ENCODE measurements at regions not wholly inside any gene's neighbourhood (a gene's known extent, or its start where the extent isn't known, plus 50 kb on each side); places are given as distances from the start of the nearest gene placed in this dataset.
"Not testable (repeated sequence)": the region's sequence is repeated elsewhere in the genome, so short reads cannot be mapped to it uniquely, and the experiment has no call there.

DNA sequence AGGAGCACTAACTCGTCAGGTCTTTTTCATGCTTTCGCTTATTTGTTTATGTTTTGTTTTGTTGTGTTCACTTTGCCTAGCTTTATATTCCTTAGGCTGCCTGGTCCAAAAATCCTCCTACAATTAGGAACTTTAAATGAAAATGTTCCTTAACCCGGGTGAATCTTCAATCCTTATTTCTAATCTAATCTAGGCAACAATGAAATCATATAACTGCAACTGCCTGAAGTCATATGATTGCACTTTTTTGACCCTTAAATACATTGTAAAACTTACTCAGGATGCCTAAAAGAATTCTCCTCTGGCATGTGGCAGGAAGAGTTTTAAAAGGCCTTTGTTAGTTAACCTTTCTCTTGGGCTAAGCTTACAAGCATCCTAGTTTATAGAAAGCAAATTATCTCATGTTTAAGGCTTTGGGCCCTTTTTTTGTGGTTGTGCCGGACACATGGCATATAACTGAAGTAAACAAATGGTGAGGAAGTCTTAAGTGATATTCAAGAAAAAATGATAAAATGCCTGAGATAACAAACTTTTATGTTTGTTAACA is 279.4 kb downstream of the FAT4 start:
- no peak for DNase-seq

DNA sequence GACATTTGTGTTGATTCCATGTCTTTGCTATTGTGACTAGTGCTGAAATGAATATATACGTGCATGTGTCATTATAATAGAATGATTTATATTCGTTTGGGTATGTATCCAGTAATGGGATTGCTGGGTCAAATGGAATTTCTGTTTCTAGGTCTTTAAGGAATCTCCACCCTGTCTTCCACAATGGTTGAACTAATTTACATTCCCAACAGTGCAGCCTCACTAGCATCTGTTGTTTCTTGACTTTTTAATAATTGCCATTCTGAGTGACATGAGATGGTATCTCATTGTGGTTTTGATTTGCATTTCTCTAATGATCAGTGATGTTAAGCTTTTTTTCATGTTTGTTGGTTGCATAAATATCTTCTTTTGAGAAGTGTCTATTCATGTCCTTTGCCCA is 291.2 kb downstream of the FAT4 start:
- DNase-seq, result not testable (repeated sequence)

DNA sequence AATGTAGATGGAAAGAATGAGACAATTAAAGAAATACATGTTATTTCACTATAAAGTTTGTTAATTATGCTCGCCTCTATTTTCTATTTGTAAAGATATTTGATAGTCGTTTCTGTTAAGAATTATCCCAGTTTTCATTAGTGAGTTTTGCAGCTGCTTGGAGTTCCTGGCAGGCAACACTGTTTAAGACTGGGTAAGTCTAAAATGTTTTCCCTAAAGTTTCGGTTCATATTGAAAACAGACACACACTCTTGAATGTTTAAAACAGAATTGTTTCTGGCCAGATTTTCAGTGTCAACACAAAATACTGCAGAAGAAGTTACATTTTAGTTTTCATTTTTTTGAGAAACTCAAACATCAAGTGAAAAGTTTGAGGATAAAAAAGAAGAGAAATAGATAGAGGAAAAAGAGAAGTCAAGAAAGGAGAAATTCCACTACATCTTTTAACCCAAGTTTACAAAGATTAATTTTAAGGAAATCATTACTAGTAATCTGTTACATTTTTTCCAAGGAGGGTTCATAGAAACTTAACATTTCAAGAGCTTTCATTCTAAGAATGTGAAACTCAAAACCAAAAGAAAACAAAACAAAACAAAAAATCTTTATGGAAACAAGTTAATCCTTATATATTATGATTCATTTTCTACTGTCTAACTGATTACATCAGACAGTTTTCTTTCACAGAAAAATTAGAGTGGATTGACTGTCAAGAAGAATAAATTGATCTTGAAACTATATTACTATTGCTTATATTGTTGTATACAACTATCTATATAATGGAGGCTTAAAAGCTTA is 305.5 kb downstream of the FAT4 start:
- DNase-seq, result peak; percentile 84

DNA sequence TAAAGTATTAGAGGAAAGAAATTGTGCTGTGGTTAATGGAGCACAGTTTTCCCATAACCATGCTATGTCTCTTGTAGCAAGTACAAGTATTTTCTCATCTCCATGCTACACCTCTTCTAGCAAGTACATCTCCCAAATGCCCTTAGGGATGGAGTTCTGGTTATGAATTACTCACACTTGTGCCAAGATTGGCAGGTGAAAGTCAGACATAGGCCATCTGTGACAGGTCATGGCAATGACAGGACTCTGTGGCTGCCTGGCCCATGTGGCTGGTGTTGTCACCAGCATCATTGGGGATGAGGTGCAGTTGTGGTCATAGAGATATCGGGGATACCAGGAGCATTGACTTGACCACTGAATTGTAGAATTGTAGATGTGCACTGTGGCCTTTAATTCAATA is 310.2 kb downstream of the FAT4 start:
- no peak for DNase-seq

DNA sequence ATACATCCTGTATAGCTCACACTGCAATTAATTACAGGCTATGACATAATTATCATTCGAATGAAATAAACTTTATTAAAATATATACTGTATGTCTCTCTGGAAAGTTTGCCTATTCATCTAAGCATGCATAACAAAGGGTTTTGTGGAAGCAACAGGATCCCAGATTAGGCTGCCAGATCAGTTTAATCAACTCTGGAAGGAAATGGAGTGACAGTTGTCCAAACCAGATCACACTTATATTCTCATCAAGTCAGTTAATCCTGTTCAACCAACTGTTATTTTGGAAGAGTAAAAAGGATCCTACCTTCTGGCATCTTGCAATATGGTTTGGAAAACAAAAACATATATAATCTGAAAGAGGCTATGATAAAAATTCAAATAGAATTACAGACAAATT is 312.2 kb downstream of the FAT4 start:
- no peak for DNase-seq

DNA sequence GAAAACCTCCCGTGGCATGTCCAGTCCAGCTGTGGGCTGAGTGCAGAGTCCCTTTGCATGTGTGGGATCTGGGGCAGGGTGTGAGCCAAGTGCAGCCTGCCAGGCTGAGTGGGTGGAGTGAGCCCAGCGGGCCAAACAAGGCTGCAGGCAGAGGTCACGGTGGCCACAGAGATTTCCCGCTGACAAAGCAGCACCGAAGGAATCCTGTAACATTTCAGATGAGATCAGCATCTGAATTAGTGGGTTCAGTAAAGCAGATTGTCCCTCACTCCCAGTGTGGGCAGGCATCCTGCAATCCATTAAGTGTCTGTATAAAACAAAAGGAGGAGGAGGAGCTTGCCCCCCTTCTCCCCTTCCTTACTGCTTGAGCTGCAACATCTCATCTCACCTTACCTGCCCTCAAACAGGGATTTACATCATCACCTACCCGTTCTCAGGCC is 324.4 kb downstream of the FAT4 start:
- peak; percentile 6 for DNase-seq

DNA sequence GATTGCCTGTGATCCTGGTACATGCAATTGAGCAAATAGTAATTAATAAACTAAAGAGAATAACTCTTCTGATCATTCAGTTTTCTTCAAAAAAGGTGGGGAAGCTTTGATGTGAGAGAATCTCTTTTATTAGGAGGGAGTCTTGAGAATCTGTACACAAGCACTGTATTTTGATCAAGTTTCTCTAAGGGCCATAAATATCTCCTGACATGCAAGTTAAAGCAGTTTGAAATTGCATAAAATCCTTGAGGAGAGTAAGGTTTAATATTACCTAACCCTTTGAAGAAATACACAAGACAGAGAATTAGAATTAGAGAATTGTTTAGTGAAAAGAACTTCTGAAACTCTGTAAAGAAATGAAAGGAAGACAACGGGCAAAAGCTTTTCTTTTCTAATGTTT is 326.9 kb downstream of the FAT4 start:
- DNase-seq, result no peak

DNA sequence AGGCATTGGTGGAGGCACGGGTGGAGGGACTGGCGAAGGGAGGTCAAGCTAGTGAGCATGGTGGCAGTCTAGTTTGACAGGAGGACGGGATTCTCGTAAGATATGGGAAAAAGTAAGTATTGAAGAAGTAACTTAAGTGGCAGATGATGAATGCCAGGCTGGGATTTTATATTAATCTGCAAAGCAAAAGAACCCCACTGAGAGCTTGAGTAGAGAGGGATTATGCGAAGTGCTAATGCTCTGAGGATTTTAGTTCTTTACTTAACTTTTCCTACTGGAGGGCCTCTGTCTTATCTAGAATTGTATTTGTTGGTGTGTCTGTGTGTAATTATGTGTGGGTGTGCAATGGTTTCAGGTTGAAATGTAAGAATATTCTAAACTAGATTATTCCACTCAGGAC is 327.9 kb downstream of the FAT4 start:
- no peak for DNase-seq

DNA sequence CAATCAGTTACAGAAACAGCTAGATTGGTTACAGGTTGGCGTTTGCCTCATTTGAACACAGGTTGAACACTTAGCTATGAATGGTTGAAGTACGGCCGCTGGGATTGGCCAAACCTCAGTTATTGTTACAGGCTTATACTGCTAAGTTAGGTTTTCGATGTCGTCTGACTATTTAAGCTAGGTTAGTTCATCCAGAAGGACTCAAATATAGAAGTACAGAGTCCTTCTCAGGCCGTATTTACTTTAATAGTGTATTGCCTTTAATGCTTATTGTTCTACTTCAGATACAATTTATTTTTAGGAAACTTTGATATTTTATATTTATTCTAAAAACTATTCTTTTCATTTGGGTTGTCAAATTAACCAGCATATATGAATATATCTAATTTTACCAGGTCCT is 334.7 kb downstream of the FAT4 start:
- no peak for DNase-seq

DNA sequence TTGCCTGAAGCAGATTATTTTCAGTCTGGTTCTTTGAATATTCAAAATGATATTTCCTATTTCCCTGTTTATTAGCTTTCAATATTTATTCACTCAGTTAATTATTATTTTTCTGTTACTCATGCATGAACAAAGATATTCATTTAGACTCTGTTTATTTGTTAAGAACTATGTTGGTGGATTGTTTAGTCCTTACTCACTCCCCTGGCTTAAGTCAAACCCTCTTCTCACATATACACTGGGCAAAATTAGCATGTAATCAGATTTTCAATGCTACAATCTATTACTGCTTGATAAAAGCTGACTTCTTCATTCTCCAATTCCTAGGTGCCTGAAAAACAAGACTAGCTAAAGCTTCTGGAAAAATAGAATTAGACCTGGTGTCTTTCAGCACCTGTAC is 335.8 kb downstream of the FAT4 start:
- no peak for DNase-seq

DNA sequence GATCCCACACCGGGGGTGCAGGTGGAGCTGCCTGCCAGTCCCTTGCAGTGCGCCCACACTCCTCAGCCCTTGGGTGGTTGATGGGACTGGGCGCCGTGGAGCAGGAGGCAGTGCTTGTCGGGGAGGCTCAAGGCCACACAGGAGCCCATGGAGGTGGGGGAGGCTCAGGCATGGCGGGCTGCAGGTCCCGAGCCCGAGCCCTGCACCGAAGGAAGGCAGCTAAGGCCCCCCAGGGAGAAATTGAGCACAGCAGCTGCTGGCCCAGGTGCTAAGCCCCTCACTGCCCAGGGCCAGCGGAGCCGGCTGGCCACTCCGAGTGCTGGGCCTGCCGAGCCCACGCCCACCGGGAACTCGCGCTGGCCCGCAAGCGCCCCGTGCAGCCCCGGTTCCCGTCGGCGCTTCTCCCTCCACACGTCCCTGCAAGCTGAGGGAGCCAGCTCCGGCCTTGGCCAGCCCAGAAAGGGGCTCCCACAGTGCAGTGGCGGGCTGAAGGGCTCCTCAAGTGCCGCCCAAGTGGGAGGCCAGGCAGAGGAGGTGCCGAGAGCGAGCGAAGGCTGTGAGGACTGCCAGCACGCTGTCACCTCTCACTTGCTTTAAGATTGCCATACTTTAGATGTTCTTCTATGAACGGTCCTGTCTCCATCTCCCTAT is 337.1 kb downstream of the FAT4 start:
- not testable (repeated sequence) for DNase-seq

DNA sequence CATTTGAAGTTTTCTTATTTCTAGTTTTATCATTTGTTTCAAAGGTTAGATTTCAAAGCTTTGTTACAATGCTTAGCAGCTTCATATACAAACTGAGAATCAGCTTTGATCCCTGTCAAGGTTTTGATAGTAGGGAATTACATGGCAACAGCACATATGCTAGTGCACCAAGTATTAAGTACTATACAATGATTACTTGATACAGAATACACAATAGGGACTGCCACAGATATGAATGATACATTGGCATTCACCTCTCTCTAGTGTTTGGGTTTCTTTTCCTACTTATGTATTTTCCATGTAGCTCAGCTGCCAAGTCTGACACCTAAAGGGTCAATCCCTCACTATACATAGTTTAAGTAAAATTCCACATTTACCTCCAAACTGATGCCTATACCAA is 344.0 kb downstream of the FAT4 start:
- no peak for DNase-seq

DNA sequence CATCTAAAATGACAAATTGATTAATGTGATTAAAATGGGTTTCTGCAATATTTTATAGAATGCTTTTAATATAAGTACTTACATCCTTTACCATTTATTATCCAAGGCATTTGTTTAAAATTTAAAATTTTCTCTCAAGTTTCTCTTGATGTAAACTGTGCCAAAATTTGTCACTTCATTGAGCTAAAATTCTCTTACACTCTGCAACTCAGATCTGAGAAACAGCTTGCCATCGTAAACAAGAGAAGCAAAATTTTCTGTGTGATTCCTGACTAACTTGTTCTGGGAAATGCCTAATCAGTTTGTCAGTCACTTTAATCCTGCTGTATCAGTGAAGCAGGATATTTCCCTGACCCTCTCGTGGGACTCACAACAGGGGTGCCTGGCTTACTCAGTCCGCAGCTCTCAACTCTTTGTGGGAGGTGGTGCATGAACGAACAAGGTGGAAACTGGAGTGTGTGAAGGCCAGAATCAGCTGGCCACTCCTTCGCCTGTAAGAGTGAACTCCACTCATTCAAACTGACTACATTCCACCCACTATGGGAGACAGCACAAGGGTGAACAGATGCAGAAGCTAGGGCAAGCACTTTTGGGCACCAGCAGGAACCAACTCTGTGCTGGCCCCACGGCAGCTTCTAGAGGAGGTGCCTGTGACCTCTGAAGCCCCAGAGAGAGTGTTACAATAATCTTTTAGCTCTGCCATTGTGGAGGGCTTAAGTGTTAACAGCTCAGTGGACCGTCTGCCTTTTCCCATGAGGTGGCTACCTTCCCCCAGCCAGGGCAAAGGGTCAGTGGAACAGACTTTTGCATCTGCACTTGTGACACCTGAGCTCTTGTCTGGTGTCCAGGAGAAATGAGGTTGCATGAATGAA is 349.4 kb downstream of the FAT4 start:
- no peak for DNase-seq

DNA sequence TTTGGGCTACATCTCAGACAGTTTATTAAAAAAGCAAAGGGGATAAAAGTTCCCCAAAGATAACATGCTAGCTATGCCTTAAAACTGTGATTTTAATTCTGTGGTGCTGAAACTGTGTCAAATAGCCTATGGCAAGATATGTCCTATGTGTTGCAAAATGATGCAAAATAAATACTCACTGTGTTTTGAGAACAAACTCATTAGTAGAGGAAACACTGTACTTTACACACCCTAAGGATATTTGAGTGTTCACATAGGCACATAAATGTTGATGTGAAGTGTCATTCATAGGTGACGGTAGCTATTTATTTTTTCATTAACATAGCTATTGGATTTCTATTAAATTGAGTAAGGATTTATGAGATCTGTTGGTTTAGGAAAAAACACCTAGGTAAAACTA is 351.9 kb downstream of the FAT4 start:
- DNase-seq, result no peak

DNA sequence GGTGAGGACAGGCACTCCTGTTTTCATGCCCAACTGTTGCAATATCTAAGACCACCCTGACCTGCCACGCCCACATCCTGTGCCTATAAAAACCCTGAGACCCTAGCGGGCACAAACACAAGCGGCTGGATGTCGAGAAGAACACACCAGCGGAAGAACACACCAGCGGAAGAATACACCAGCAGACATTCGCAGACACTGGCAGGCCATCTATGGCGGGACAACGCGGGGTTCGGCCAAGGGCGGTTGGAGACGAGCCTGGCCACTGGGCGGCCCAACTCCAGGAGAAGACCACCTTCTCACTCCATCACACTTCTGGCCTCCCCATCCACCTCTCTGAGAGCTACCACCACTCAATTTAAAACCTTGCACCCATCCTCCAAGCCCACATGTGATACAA is 361.4 kb downstream of the FAT4 start:
- DNase-seq, result no peak

DNA sequence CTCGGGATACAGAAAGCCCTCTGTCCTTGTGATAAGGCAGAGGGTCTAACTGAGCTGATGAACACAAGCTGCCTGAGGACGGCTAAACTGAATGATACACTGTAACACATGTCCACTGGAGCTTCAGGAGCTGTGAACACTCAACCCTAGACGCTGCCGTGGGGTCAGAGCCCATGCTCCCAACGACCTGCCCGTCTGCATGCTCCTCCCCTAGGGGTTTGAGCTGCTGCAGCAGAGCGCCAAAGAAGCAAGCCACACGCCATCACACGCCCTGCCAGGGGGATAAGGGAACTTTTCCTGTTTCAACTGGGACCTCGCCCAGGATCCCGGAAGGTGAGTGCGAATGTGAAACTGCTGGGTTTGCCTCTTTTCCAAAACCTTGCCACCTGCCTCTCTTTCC is 361.8 kb downstream of the FAT4 start:
- DNase-seq, result no peak

DNA sequence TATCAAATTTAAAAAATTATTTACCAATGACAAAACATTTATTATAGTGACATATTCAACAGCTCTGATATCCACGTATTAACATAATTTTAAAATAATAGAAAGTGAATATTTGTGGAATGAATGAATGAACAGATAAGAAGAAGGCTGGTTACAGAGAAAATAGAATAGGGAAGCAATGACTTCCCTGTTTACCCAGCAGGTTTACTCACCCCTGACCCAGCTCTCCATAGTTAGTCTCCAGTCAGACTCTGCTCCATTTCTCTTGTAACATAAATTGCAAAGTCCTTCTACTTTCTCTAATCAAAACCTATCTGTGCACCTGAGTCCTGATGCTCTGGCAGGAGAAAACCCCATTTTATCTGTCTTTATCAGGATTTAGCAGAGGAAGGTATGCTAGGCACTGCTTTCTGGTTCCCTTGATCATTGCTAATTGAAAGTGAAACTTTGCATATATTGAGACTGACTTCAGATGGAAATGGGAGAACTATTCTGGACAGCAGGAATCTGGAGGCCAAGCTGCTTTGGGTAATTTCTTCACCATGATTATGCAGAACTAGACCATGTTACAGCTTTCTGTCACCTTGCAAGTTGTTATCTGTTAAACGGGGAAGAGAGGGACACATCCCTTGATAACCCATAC is 363.0 kb downstream of the FAT4 start:
- DNase-seq, result no peak

DNA sequence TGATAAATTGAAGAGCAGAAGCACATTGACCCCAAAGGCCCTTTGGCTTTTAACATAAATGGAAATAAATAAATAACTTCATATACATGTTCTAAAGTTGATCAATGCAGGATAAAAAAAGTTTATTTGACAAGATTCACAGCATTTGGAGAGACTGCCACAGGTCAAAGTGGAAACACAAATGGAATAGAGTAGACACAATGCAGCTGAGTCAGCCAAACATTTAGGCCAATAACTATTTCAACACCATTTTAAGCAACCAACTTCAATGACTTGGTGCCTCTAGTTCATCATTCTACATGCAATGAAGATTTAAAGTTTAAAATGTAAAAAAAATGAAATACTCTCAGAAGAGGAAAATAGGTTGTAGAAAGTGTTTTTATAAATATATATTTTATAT is 365.2 kb downstream of the FAT4 start:
- DNase-seq, result no peak

DNA sequence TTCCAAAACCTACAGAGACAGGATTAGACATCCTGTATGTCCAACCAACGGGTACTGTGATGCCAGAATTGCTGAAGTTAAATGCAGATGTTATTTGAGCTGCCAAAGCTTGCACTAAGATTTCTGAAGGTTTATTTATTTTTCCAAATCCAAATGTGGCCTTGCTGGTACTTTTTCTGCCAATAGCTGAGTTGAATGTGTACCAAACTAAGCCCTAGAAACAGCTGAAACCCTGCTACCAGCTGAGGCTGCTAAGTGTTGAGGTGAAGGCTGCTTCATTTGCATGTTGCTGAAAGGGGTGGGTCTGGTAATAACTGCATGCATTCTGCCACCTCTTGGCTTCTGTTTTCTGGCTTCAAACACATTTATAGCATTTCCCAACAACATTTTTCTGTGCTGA is 366.5 kb downstream of the FAT4 start:
- DNase-seq, result peak; percentile 84

DNA sequence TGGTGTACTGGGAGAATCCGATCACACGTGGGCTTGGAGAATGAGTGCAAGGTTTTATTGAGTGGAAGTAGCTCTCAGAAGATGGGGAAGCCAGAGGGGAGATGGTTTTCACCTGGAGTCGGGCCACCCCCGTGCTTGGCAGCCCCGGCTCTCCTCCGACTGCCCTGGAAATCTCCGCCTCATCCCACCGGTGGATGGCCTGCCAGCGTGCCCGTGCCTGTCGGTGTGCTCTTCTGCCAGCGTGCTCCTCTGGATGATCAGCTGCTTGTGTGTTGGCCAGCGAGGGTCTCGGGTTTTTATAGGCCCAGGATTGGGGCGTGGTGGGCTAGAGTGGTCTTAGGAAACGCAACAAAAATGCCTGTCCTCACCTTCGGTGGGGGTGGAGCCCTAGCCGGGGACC is 368.0 kb downstream of the FAT4 start:
- no peak for DNase-seq

DNA sequence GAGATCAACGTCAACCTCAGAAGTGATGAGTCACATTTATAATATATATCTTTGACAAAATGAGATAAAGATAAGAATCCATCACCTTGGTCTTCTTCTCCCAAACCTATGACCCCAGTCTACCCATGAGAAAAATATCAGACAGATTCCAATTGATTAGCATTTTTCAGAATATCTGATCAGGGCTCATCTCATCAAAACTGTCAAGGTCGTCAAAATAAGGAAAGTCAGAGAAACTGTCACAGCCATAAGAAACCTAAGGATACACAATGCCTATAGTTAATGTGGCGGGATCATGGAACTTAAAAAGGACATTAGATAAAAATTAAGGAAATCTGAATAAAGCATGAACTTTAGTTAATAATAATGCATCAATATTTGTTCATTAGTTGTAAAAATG is 374.1 kb downstream of the FAT4 start:
- no peak for DNase-seq

DNA sequence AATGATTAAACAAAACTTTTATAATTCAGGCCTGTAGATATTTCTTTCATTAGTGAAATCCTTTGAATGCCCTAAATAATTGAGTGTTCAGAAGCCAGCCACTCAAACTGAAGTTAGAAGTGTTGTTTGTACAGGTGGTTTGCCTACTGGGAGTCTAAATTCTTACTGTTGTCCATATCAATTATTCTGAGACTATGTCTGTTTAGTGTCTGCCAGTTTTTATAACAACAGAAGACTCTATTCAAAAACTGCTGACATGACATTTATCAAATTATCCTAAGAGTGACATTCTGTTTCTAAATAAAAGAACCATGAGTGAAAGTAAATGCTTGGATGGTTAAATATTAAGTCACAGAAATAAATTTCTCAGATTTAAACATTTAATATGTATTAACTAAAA is 375.1 kb downstream of the FAT4 start:
- no peak for DNase-seq
